Gastrocnemius medialis (tissue), 4 donors: ENCODE measurements at regions not wholly inside any gene's neighbourhood (a gene's known extent, or its start where the extent isn't known, plus 50 kb on each side); places are given as distances from the start of the nearest gene placed in this dataset.

Source experiments
- ATAC-seq, 2 donors: fragments of 150-250 bp; one replicate each; pipeline ENCODE4 v1.9.1; 2016
- DNase-seq, 2 donors: peaks; one replicate each; pipeline ENCODE4 v3.0.0-alpha.2; 2019
- H3K27ac ChIP-seq, 4 donors: fragments of 200-600 bp; sonication (generic); 1 replicate in 1 of 4; 2 replicates in 3 of 4; pipeline ENCODE4 v1.5.1; 2016 to 2018; ENCODE audit warnings: mild to moderate bottlenecking in 2 of 4, moderate library complexity in 1 of 4
- H3K27me3 ChIP-seq, 3 donors: fragments of 200-600 bp; sonication (generic) in 2 of 3; 1 replicate in 1 of 3; 2 replicates in 2 of 3; pipeline versions ENCODE4 v1.5.1 to v1.6.0; 2016 to 2019; ENCODE audit warnings: mild to moderate bottlenecking in 1 of 3, moderate library complexity in 1 of 3
- H3K36me3 ChIP-seq, 2 donors: fragments of 200-600 bp; sonication (generic) in 1 of 2; one replicate each; pipeline ENCODE4 v1.5.1; 2017 to 2018
- H3K4me1 ChIP-seq, 2 donors: fragments of 200-600 bp; sonication (generic) in 1 of 2; one replicate each; pipeline ENCODE4 v1.5.1; 2016 to 2017; ENCODE audit warnings: mild to moderate bottlenecking in 2 of 2
- H3K4me3 ChIP-seq, 4 donors: fragments of 200-600 bp; sonication (generic) in 3 of 4; 1 replicate in 1 of 4; 2 replicates in 3 of 4; pipeline ENCODE4 v1.5.1; 2016 to 2019; ENCODE audit warnings: mild to moderate bottlenecking in 2 of 4
- H3K9me3 ChIP-seq, 3 donors: fragments of 200-600 bp; sonication (generic) in 2 of 3; 1 replicate in 1 of 3; 2 replicates in 2 of 3; pipeline ENCODE4 v1.5.1; 2016 to 2019
- CTCF ChIP-seq, 5 experiments: fragments of 450-650 bp in 3 of 5; fragments of 200-600 bp in 2 of 5; sonication (generic) in 2 of 5; IDR thresholded peaks in 4 of 5; conservative IDR thresholded peaks in 1 of 5; 1 replicate in 4 of 5; 2 replicates in 1 of 5; pipeline ENCODE4 v1.5.1; 2016 to 2019; ENCODE audit warnings: antibody characterized with exemption in 5 of 5, mild to moderate bottlenecking in 3 of 5, moderate library complexity in 3 of 5
- POLR2A ChIP-seq, 2 donors: fragments of 450-650 bp; IDR thresholded peaks; one replicate each; pipeline ENCODE4 v1.6.1; 2017; ENCODE audit warnings: antibody characterized with exemption in 2 of 2, mild to moderate bottlenecking in 2 of 2, moderate library complexity in 2 of 2
- in situ Hi-C, 4 donors: fragments of 200-750 bp; cut with MboI; loops; one replicate each; pipeline versions ENCODE4 v1.15.0 to v1.8.0; 2017; ENCODE audit warnings: low sequenced_read_pairs in 4 of 4
- intact Hi-C: fragments of 100-400 bp; cut with DNase I; formaldehyde crosslinking; loops from one replicate; pipeline ENCODE4 v1.15.1; 2023; ENCODE audit warnings: low total_unique reads

- H3K4me1 ChIP-seq = no peaks in the 10 kb centered on the region
- DNase-seq (no peak), ATAC-seq (no peak)
- no peaks in the 10 kb centered on the region for H3K36me3 ChIP-seq
- in situ Hi-C loops (loop anchor here in 2 of 4 donors (25.0 kb wide), 2 partner anchors 270 to 330 kb away; partner anchors contain the start of genes CCR2 (in 1 of the 2) and CCR5 (in 1 of the 2)), intact Hi-C loops (no loop called here)
- no peaks in the 10 kb centered on the region for H3K27me3 ChIP-seq
- no peak overlapping the region for H3K27ac ChIP-seq
- H3K4me3 ChIP-seq = no peak overlapping the region
- TF ChIP-seq POLR2A (IDR thresholded peaks at IDR 0.05) (no peak), CTCF (IDR thresholded peaks at IDR 0.05 in 4 of 5, conservative IDR thresholded peaks at IDR 0.05 in 1 of 5) (no peak)
- H3K9me3 ChIP-seq = no peaks in the 10 kb centered on the region
Measured at GRCh38 chr3:46091741-46092701, 64.7 kb upstream of the XCR1 start.

GRCh38 chr3:46091046-46091445, 63.8 kb upstream of the XCR1 start:
- no peaks in the 10 kb centered on the region for H3K4me1 ChIP-seq
- H3K9me3 ChIP-seq = no peaks in the 10 kb centered on the region
- DNase-seq (no peak), ATAC-seq (no peak)
- in situ Hi-C loops = loop anchor here in 2 of 4 donors (25.0 kb wide), 2 partner anchors 271 to 329 kb away; partner anchors contain the start of genes CCR2 (in 1 of the 2) and CCR5 (in 1 of the 2)
- H3K36me3 ChIP-seq = no peaks in the 10 kb centered on the region
- no peak for TF ChIP-seq CTCF (IDR thresholded peaks at IDR 0.05 in 4 of 5, conservative IDR thresholded peaks at IDR 0.05 in 1 of 5)
- TF ChIP-seq POLR2A (IDR thresholded peaks at IDR 0.05) = no peak
- H3K27me3 ChIP-seq = no peaks in the 10 kb centered on the region
- H3K27ac ChIP-seq = no peak overlapping the region
- H3K4me3 ChIP-seq = no peak overlapping the region
- intact Hi-C loops = no loop called here

- ATAC-seq (no peak), DNase-seq (no peak)
- no peak overlapping the region for H3K4me3 ChIP-seq
- intact Hi-C loops (no loop called here), in situ Hi-C loops (loop anchor here in 2 of 4 donors (25.0 kb wide), 2 partner anchors 272 to 328 kb away; partner anchors contain the start of genes CCR2 (in 1 of the 2) and CCR5 (in 1 of the 2))
- H3K36me3 ChIP-seq = no peaks in the 10 kb centered on the region
- H3K9me3 ChIP-seq = no peaks in the 10 kb centered on the region
- H3K27me3 ChIP-seq = no peaks in the 10 kb centered on the region
- H3K27ac ChIP-seq = peak overlapping the region in 1 of 4 donors; percentile 42
- no peaks in the 10 kb centered on the region for H3K4me1 ChIP-seq
- TF ChIP-seq POLR2A (IDR thresholded peaks at IDR 0.05) = no peak
- no peak for TF ChIP-seq CTCF (IDR thresholded peaks at IDR 0.05 in 4 of 5, conservative IDR thresholded peaks at IDR 0.05 in 1 of 5)
Measured at GRCh38 chr3:46090161-46090591, 62.9 kb upstream of the XCR1 start.

GRCh38 chr3:46089237-46090011, 62.1 kb upstream of the XCR1 start:
- H3K4me1 ChIP-seq = no peaks in the 10 kb centered on the region
- TF ChIP-seq POLR2A (IDR thresholded peaks at IDR 0.05) = no peak
- no peak for TF ChIP-seq CTCF (IDR thresholded peaks at IDR 0.05 in 4 of 5, conservative IDR thresholded peaks at IDR 0.05 in 1 of 5)
- peak; percentile 41 to 54 for DNase-seq
- H3K36me3 ChIP-seq = no peaks in the 10 kb centered on the region
- H3K27ac ChIP-seq = peak overlapping the region in 1 of 4 donors; percentile 42
- peak; percentile 40 to 63 for ATAC-seq
- in situ Hi-C loops (loop anchor here in 2 of 4 donors (25.0 kb wide), 2 partner anchors 273 to 327 kb away; partner anchors contain the start of genes CCR2 (in 1 of the 2) and CCR5 (in 1 of the 2)), intact Hi-C loops (loop anchor here (10.0 kb wide), 1 partner anchor 285 kb away; the partner anchor contains the start of gene CCR5)
- no peak overlapping the region for H3K4me3 ChIP-seq
- no peaks in the 10 kb centered on the region for H3K27me3 ChIP-seq
- no peaks in the 10 kb centered on the region for H3K9me3 ChIP-seq
